ENCODE measurements at regions not wholly inside any gene's neighbourhood (a gene's known extent, or its start where the extent isn't known, plus 50 kb on each side); places are given as distances from the start of the nearest gene placed in this dataset.

DNA sequence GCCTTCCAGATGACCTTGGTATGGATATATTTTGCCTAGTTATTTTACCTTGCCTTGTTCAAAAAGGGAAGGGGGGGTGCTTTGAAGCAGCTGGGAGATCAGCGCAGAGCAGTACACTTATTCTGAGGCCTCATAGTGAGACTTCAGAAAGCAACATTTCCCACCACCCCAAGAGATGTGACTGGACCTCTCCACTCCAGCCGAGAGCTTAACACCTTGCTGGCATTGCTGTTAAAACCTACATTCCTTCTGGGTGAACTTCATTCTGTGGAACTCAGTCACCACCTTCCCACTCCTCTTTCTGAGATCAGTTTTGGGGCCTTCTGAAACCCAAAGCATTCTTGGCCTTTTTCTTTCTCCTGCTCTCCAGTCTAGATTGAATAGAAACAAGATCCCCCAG is 148.7 kb downstream of the BARHL2 start:
- H3K27ac ChIP-seq, result no peak overlapping the region
- H3K4me1 ChIP-seq, result no peaks in the 10 kb centered on the region
- no peaks in the 10 kb centered on the region for H3K27me3 ChIP-seq
- no peak for TF ChIP-seq POLR2A (IDR thresholded peaks at IDR 0.05)
- TF ChIP-seq EP300 (IDR thresholded peaks at IDR 0.05), result no peak
- no peak for TF ChIP-seq POLR2AphosphoS5 (IDR thresholded peaks at IDR 0.05)
- TF ChIP-seq, protein P1, sequence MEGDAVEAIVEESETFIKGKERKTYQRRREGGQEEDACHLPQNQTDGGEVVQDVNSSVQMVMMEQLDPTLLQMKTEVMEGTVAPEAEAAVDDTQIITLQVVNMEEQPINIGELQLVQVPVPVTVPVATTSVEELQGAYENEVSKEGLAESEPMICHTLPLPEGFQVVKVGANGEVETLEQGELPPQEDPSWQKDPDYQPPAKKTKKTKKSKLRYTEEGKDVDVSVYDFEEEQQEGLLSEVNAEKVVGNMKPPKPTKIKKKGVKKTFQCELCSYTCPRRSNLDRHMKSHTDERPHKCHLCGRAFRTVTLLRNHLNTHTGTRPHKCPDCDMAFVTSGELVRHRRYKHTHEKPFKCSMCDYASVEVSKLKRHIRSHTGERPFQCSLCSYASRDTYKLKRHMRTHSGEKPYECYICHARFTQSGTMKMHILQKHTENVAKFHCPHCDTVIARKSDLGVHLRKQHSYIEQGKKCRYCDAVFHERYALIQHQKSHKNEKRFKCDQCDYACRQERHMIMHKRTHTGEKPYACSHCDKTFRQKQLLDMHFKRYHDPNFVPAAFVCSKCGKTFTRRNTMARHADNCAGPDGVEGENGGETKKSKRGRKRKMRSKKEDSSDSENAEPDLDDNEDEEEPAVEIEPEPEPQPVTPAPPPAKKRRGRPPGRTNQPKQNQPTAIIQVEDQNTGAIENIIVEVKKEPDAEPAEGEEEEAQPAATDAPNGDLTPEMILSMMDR (IDR thresholded peaks at IDR 0.05), result no peak
- intact Hi-C loops (cut with DNase I), result no loop called here
- H3K9me3 ChIP-seq, result no peaks in the 10 kb centered on the region
- no peak overlapping the region for H3K4me3 ChIP-seq
- WGBS, 2 donors, result 89 to 92% methylated on average over 2 of the region's 2 CpGs
- no peak for DNase-seq
- no peaks in the 10 kb centered on the region for H3K36me3 ChIP-seq

DNA sequence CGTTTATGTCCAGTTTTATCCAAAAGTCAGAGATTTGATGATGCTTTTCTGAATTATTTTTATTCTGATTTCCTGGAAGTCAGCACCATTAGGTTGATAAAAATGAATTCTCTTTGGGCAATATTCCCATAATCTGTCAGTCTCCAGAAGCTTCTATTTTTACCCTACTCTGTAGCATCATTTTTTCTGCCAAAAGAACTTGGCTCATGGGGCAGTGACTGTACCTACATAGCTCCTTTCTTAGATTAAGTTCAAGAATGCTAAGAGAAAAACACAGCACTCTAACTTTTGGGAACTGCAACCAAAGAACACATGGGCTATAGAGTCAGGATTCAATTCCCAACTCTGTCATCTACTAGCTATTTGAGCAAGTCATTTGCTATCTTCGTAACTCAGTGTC is 152.9 kb downstream of the BARHL2 start:
- intact Hi-C loops (cut with DNase I), result no loop called here
- Histone ChIP-seq H3K27ac (no peak overlapping the region), H3K4me1 (no peaks in the 10 kb centered on the region), H3K36me3 (no peaks in the 10 kb centered on the region), H3K9me3 (no peaks in the 10 kb centered on the region), H3K4me3 (no peak overlapping the region), H3K27me3 (no peaks in the 10 kb centered on the region)
- WGBS, 2 donors, result 80 to 84% methylated on average over 2 of the region's 2 CpGs
- DNase-seq, result no peak
- TF ChIP-seq, protein P1 (IDR thresholded peaks at IDR 0.05), result no peak
- TF ChIP-seq POLR2A (IDR thresholded peaks at IDR 0.05), result no peak
- TF ChIP-seq EP300 (IDR thresholded peaks at IDR 0.05), result no peak
- TF ChIP-seq POLR2AphosphoS5 (IDR thresholded peaks at IDR 0.05), result no peak

DNA sequence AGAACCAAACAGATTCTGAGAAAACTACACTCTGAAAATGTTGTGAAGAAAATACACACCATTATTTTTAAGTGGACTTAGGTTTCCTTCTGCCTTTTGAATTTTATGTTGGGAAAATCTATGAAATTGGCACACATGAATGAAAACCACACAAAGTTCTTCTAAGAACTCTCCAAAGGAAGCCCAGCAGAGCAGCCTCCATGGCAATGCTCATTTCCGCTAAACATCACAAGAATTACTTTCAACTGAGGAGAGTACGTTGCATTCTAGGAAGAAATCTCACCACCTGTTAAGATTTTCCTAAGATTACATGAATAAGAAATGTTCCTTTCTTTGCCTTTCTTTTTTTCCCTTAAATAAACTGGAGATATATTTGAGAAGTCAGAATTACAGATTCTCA is 154.2 kb downstream of the BARHL2 start:
- H3K27me3 ChIP-seq, result no peaks in the 10 kb centered on the region
- no peak overlapping the region for H3K27ac ChIP-seq
- H3K4me3 ChIP-seq, result no peak overlapping the region
- TF ChIP-seq POLR2AphosphoS5 (IDR thresholded peaks at IDR 0.05) (no peak), EP300 (IDR thresholded peaks at IDR 0.05) (no peak), POLR2A (IDR thresholded peaks at IDR 0.05) (no peak)
- TF ChIP-seq, protein P1 (IDR thresholded peaks at IDR 0.05), result no peak
- no peaks in the 10 kb centered on the region for H3K36me3 ChIP-seq
- no peak for DNase-seq
- intact Hi-C loops (cut with DNase I), result no loop called here
- 47% methylated on average over 2 of the region's 2 CpGs for WGBS, 2 donors
- H3K4me1 ChIP-seq, result no peaks in the 10 kb centered on the region
- H3K9me3 ChIP-seq, result no peaks in the 10 kb centered on the region

DNA sequence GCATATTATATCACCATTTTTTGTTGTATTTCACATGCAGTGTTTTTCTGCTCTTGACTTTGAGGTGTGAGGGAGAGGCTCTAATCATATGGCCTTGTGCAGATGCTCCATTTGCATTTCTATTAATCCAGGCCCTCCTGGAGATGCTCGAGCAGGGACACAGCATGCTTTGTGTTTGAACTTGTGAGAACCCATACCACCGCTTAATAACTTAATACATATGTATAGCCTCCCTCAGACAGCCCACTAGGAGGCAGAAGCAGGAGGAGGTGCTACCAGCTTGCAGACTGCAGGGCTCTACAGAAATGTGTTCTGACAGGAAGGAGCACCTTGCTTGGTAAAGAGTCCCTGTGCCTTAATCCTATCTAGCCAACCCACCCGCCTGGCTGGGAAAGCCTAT is 155.2 kb downstream of the BARHL2 start:
- TF ChIP-seq POLR2A (IDR thresholded peaks at IDR 0.05), result no peak
- no peaks in the 10 kb centered on the region for H3K4me1 ChIP-seq
- H3K36me3 ChIP-seq, result no peaks in the 10 kb centered on the region
- DNase-seq, result no peak
- intact Hi-C loops (cut with DNase I), result no loop called here
- no peaks in the 10 kb centered on the region for H3K9me3 ChIP-seq
- H3K4me3 ChIP-seq, result no peak overlapping the region
- H3K27ac ChIP-seq, result no peak overlapping the region
- no peaks in the 10 kb centered on the region for H3K27me3 ChIP-seq
- 68 to 82% methylated on average over 3 of the region's 3 CpGs for WGBS, 2 donors

DNA sequence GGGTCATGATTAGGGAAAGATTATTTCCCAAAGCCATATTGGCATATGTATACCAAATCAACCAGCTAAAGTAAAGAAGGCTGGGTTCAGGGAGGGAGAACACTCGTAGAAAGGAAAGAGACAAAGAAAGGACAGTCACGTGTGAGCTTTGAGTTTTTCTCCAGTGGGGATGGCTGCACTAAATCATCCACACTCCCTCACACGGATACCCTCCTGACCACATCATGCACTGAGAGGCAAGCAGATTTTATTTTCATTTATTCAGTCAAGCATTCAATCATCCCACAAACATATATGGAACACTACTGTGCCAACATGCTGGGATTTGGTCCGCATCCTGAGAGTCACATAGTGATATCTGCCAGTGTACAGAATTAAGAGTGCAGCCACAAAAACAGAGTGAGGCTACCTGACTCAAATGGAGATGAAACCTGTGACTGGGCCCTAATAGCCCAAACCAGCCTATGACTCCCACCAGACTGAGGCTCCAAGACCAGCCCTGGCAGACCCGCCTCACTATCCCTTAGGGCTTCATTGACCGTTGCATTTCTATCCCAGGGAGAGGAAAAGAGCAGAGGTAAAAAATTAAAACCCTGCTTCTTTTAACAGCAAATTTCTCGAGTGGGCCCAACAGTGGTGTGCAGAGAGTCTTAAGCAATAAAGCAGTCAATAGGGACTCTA is 155.9 kb downstream of the BARHL2 start:
- no peaks in the 10 kb centered on the region for H3K9me3 ChIP-seq
- intact Hi-C loops (cut with DNase I), result no loop called here
- H3K4me3 ChIP-seq, result no peak overlapping the region
- WGBS, 2 donors, result 79 to 86% methylated on average over 7 of the region's 7 CpGs
- no peak overlapping the region for H3K27ac ChIP-seq
- H3K4me1 ChIP-seq, result no peaks in the 10 kb centered on the region
- H3K36me3 ChIP-seq, result no peaks in the 10 kb centered on the region
- DNase-seq, result no peak
- TF ChIP-seq POLR2A (IDR thresholded peaks at IDR 0.05), result no peak
- TF ChIP-seq POLR2AphosphoS5 (IDR thresholded peaks at IDR 0.05), result no peak
- TF ChIP-seq, protein P1 (IDR thresholded peaks at IDR 0.05), result no peak
- no peak for TF ChIP-seq EP300 (IDR thresholded peaks at IDR 0.05)
- no peaks in the 10 kb centered on the region for H3K27me3 ChIP-seq

Measured in sigmoid colon (tissue), 6 donors.